ENCODE measurements at regions not wholly inside any gene's neighbourhood (a gene's known extent, or its start where the extent isn't known, plus 50 kb on each side); places are given as distances from the start of the nearest gene placed in this dataset.
"Not testable (repeated sequence)": the region's sequence is repeated elsewhere in the genome, so short reads cannot be mapped to it uniquely, and the experiment has no call there.

DNA sequence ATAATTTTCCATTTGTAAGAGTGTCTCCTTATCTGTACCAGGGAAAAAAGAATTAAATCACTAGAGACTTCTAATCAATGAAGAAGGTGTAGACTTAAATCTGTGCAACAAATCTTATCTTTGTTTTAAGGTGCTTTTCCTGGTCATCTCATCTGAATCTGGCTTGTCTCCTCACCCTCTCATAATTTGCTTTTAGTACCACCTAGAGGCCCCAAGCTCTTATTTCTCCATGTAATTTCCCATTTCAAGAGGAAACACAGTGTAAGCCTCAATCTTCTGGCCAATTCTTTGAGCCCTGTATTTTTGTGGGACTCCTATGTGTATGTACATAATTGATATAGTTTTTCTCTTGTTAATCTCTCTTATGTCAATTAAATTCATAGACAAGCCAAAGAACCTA lies 1975.3 kb upstream of the CDH6 start:
- DNase-seq, result no peak

- no peak for DNase-seq
Measured at GRCh38 chr5:29214839-29215238, 1978.6 kb upstream of the CDH6 start.

DNA sequence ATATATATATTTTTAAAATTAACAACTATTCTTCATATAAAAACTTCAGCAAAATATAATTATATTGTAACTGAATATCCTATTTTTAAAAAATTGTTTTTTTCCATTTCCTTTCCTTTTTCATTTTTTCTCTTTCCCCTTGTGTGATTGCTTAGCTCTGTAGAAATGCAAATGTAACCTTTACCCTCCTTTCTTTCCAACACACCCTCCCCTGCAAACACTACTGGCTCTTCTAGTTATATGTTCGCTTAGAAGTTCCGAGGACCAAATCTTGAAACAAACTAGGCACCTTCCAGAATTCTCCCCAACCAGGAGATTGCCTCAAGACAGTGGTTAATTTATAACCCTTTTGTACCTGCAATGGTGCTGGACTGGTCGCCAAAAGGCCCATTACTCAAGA lies 1980.0 kb upstream of the CDH6 start:
- no peak for DNase-seq

- DNase-seq, result no peak
Measured at GRCh38 chr5:29208024-29208423, 1985.5 kb upstream of the CDH6 start.

GRCh38 chr5:29203049-29203448 lies 1990.4 kb upstream of the CDH6 start:
- no peak for DNase-seq

DNA sequence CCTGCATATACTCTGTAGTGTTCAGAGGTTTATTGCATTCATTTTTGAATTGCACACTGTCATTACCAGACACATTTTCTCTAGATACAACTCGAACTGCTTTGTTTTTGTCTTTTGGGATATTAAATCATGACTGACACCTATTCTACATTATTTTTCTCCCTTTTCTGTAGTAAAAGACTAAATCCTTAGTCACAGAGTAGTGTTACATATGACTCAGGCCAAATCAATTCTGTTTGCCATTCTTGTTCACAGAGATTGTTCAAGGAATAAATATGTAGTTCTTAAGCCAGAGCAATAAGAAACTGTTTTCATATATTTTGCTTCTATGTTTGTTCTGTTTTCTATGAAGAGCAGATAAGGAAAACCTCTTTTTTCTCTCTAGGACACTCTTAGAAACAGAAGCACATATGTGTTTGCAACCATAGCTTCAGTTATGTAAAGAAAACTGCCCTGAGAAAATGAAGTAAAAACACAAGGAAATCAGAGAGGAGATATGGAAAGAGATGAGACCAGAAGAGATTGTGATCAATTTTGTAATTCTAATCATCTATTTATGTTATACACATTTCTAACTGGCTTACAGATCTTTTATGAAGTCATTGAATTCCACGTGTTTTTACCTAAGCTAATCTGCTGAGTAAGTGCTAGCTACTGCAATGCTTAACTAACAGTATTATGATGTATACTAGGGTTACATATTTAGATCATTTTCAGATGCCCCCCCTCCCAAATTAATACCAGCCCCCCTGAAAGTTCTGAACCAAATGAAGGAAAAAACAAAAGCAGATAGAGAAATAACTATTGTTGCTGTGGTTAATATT lies 1995.6 kb upstream of the CDH6 start:
- no peak for DNase-seq

GRCh38 chr5:29193972-29194371 lies 1999.5 kb upstream of the CDH6 start:
- no peak for DNase-seq

DNA sequence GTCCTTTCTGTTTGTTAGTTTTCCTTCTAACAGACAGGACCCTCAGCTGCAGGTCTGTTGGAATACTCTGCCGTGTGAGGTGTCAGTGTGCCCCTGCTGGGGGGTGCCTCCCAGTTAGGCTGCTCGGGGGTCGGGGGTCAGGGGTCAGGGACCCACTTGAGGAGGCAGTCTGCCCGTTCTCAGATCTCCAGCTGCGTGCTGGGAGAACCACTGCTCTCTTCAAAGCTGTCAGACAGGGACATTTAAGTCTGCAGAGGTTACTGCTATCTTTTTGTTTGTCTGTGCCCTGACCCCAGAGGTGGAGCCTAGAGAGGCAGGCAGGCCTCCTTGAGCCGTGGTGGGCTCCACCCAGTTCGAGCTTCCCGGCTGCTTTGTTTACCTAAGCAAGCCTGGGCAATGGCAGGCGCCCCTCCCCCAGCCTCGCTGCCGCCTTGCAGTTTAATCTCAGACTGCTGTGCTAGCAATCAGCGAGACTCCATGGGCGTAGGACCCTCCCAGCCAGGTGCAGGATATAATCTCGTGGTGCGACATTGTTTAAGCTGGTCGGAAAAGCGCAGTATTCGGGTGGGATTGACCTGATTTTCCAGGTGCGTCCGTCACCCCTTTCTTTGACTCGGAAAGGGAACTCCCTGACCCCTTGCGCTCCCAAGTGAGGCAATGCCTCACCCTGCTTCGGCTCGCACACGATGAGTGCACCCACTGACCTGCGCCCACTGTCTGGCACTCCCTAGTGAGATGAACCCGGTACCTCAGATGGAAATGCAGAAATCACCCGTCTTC lies 2002.0 kb upstream of the CDH6 start:
- not testable (repeated sequence) for DNase-seq

DNA sequence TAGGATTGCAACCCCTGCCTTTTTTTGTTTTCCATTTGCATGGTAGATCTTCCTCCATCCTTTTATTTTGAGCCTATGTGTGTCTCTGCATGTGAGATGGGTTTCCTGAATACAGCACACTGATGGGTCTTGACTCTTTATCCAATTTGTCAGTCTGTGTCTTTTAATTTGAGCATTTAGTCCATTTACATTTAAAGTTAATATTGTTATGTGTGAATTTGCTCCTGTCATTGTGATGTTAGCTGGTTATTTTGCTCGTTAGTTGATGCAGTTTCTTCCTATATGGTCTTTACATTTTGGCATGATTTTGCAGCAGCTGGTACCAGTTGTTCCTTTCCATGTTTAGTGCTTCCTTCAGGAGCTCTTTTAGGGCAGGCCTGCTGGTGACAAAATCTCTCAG lies 2003.1 kb upstream of the CDH6 start:
- not testable (repeated sequence) for DNase-seq

DNA sequence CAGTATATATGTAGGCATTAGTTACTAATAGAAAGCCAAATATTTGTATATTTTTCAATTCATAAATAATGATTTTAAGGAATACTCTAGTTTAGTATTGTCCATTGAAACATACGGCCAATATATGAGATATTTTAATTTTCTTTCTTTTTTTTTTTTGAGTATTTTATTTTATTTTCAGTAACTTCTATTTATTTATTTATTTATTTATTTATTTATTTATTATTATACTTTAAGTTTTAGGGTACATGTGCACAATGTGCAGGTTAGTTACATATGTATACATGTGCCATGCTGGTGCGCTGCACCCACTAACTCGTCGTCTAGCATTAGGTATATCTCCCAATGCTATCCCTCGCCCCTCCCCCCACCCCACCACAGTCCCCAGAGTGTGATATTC lies 2007.1 kb upstream of the CDH6 start:
- DNase-seq, result not testable (repeated sequence)

DNA sequence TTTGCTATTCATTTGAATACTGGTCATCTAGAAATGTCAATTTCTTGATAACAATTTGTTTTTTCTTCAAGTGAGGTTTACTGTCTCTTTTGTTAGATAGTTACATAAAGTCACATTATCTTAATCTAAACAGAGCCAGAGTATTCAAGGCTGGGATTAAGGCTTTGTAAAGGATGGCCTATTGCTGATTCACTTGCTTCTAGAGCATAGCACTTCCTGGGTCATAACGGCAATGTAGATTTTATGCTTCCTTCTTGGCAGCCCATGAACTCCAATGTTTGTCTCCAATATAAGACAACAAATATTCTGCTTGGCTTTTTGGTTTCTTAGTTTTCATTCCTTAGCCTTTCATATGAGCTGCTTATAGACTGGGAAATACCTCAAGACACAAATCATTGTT lies 2007.9 kb upstream of the CDH6 start:
- DNase-seq, result no peak

- DNase-seq, result no peak
Measured at GRCh38 chr5:29175774-29176173, 2017.7 kb upstream of the CDH6 start.

DNA sequence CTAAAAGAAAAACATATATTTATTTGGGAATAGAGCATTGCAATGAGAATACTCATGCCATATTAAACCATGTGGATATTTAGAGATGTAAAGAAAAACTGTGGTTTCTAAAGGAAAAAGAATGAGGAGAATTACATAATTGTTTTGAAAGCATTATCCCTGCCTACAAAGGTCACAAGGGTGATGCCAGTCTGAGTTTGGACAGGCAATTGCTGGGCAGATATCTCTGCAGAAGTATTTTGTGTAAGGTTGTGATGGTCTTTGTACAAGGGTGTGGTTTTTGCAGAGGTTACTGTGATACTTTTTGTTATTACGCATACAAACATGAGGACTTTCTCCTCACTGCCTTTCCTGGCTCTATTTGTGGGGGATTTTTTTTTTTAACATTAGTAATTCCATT lies 2022.9 kb upstream of the CDH6 start:
- no peak for DNase-seq

GRCh38 chr5:29169886-29170285 lies 2023.6 kb upstream of the CDH6 start:
- no peak for DNase-seq

GRCh38 chr5:29162297-29162696 lies 2031.2 kb upstream of the CDH6 start:
- no peak for DNase-seq

DNA sequence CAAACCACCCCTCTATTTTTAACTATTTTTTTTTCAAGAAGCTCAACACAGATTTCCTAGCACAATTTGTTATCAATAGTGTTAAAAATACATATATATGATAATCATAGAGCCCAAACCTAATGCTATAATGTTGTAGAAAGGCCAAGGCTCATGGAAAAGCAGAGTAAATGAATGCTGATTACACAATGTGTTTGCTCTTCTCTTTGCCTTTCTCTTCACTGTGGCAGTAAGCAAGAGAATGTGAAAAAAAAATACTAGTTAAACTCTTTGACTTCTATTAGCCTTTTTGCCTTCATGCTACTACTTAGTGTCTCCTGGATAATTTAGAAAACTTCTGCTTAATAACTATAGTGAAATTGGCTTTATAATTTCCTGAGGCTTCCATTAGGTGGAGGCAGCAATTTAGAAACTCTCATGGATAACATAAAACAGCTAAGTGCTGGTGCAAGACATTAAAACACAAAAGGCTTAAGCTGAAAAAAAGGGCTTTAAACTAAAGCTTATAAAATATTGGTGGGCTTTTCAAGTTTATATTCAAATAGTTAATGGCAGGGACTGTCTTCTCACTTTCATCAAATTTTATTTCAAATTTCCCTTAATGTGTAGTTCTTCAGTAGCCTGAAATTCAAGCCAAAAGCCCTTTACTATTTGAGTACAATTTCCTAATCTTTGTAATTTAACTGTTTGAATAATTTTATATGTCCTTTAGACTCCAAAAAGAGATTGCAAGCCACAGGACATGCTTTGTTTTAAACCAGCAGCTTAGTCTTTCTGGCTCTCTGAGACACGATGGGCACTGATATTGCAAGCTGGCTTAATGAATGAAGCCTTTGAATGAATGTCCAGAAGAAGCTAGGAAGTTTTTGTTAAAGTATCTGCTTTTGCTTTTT lies 2031.8 kb upstream of the CDH6 start:
- DNase-seq, result no peak

GRCh38 chr5:29157975-29158374 lies 2035.5 kb upstream of the CDH6 start:
- no peak for DNase-seq

- DNase-seq, result no peak
Measured at GRCh38 chr5:29150840-29151239, 2042.6 kb upstream of the CDH6 start.

- DNase-seq, result no peak
Measured at GRCh38 chr5:29148581-29148980, 2044.9 kb upstream of the CDH6 start.

GRCh38 chr5:29148073-29148472 lies 2045.4 kb upstream of the CDH6 start:
- DNase-seq, result no peak

DNA sequence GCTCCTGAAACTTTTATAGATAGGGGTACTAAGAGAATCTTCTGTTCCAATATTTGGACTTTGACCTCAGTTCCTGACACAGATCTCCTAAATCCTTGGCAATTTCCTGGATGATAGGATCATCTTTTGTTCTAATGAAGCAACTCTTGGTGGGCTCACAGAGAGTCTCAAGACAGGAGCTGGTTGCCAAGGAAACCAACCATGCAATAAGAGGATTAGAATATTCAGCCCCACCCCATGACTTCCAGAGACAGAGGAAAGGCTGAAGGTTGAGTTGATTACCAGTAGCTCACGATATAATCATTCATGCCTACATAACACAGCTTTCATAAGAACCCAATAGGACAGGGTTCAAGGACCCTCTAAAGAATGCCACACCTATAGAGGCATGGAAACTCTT lies 2050.2 kb upstream of the CDH6 start:
- DNase-seq, result no peak

GRCh38 chr5:29134418-29134817 lies 2059.1 kb upstream of the CDH6 start:
- DNase-seq, result no peak

DNA sequence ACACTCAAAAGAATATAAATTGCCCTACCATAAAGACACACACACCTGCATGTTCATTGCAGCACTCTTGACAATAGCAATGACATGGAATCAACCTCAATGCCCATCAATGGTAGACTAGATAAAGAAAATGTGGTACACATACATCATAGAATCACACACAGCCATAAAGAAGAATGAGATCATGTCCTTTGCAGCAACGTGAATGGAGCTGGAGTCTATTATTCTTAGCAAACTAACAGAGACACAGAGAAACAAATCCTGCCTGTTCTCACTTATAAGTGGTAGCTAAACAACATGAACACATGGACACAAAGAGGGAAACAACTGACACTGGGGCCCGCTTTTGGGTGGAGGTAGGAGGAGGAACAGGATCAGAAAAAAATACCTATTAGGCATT lies 2062.2 kb upstream of the CDH6 start:
- no peak for DNase-seq
